Endodermal cell (in vitro differentiated cells): ENCODE measurements at regions not wholly inside any gene's neighbourhood (a gene's known extent, or its start where the extent isn't known, plus 50 kb on each side); places are given as distances from the start of the nearest gene placed in this dataset.

ENCODE experiments used
- DNase-seq: peaks from one replicate; pipeline ENCODE4 v3.0.0-alpha.2; 2017
- H3K27ac ChIP-seq: 2 replicates; pipeline ENCODE4 v1.5.1; 2013; ENCODE audit warnings: mild to moderate bottlenecking, low read depth, low read length, moderate library complexity
- H3K27me3 ChIP-seq: 2 replicates; pipeline ENCODE4 v1.6.1; 2013; ENCODE audit warnings: mild to moderate bottlenecking, low read length, moderate library complexity; ENCODE audit not compliant: insufficient read depth, control insufficient read depth, poor library complexity, severe bottlenecking
- H3K36me3 ChIP-seq: 2 replicates; pipeline ENCODE4 v1.7.0; 2013; ENCODE audit warnings: mild to moderate bottlenecking, low read length, moderate library complexity; ENCODE audit not compliant: control insufficient read depth, insufficient read depth
- H3K4me1 ChIP-seq: one replicate; pipeline ENCODE4 v1.7.0; 2013; ENCODE audit warnings: low read length; ENCODE audit not compliant: control insufficient read depth, insufficient read depth
- H3K4me3 ChIP-seq: 2 replicates; pipeline ENCODE4 v1.5.1; 2013; ENCODE audit warnings: mild to moderate bottlenecking, low read length, moderate library complexity
- H3K9ac ChIP-seq: 2 replicates; pipeline ENCODE4 v1.6.1; 2013; ENCODE audit warnings: mild to moderate bottlenecking, low read length, moderate library complexity; ENCODE audit not compliant: poor library complexity, severe bottlenecking; ENCODE audit errors: extremely low read depth
- H3K9me3 ChIP-seq: 2 replicates; pipeline ENCODE4 v1.6.1; 2013; ENCODE audit warnings: mild to moderate bottlenecking, low read length, moderate library complexity; ENCODE audit not compliant: control insufficient read depth
- H3K27ac Mint-ChIP-seq: 2 replicates; pipeline ENCODE4 v1.8.0; 2020; ENCODE audit warnings: mixed read lengths
- H3K27me3 Mint-ChIP-seq: 2 replicates; pipeline ENCODE4 v1.8.0; 2021; ENCODE audit warnings: mild to moderate bottlenecking, mixed read lengths; ENCODE audit not compliant: insufficient read depth
- H3K36me3 Mint-ChIP-seq: 2 replicates; pipeline ENCODE4 v1.8.0; 2020; ENCODE audit warnings: low read depth, mixed read lengths
- H3K4me1 Mint-ChIP-seq: 2 replicates; pipeline ENCODE4 v1.8.0; 2020; ENCODE audit warnings: mixed read lengths
- H3K4me3 Mint-ChIP-seq: 2 replicates; pipeline ENCODE4 v1.8.0; 2020; ENCODE audit warnings: mild to moderate bottlenecking, moderate library complexity, mixed read lengths
- H3K9me3 Mint-ChIP-seq: 2 replicates; pipeline ENCODE4 v1.8.0; 2020; ENCODE audit warnings: mild to moderate bottlenecking, mixed read lengths
- CTCF ChIP-seq: fragments of 200-600 bp; sonication (generic); conservative IDR thresholded peaks from 2 replicates; pipeline ENCODE4 v1.5.0; 2021; ENCODE audit warnings: antibody characterized with exemption, mild to moderate bottlenecking
- WGBS, 2 experiments: methylation state at CpG; one replicate each; pipeline versions ENCODE4 v1.1.5 to v1.1.7; 2013; ENCODE audit warnings: missing lambda C conversion rate in 2 of 2, mixed read lengths in 1 of 2; ENCODE audit not compliant: insufficient coverage in 1 of 2, insufficient read length in 1 of 2; 5-methylcytosine and 5-hydroxymethylcytosine counted together

GRCh38 chr2:62296034-62296831 is 100.3 kb downstream of the B3GNT2 start:
- no peak overlapping the region for H3K4me3 ChIP-seq
- no peak for TF ChIP-seq CTCF
- 92 to 99% methylated on average over 11 to 17 of the region's 19 CpGs for WGBS, 2 experiments
- H3K4me1 ChIP-seq: peaks cover 9% of the 10 kb centered on the region
- Mint-ChIP-seq H3K9me3 (no peaks in the 10 kb centered on the region), H3K4me1 (peaks cover 28% of the 10 kb centered on the region), H3K27ac (peak overlapping the region; percentile 21), H3K27me3 (no peaks in the 10 kb centered on the region), H3K4me3 (no peak overlapping the region), H3K36me3 (no peaks in the 10 kb centered on the region)
- H3K27me3 ChIP-seq: no peaks in the 10 kb centered on the region
- no peak overlapping the region for H3K27ac ChIP-seq
- no peaks in the 10 kb centered on the region for H3K36me3 ChIP-seq
- no peak overlapping the region for H3K9ac ChIP-seq
- DNase-seq: no peak
- H3K9me3 ChIP-seq: no peaks in the 10 kb centered on the region

GRCh38 chr2:62293490-62294271 is 97.8 kb downstream of the B3GNT2 start:
- peak; percentile 95 for DNase-seq
- H3K27ac Mint-ChIP-seq: peak overlapping the region; percentile 93
- H3K4me3 ChIP-seq: no peak overlapping the region

GRCh38 chr2:62293151-62293489 is 97.2 kb downstream of the B3GNT2 start:
- TF ChIP-seq CTCF: no peak
- Mint-ChIP-seq H3K4me1 (peaks cover 28% of the 10 kb centered on the region), H3K36me3 (no peaks in the 10 kb centered on the region), H3K27me3 (no peaks in the 10 kb centered on the region), H3K27ac (peak overlapping the region; percentile 44), H3K4me3 (no peak overlapping the region), H3K9me3 (no peaks in the 10 kb centered on the region)
- DNase-seq: no peak
- Histone ChIP-seq H3K9ac (no peak overlapping the region), H3K4me3 (no peak overlapping the region), H3K9me3 (no peaks in the 10 kb centered on the region), H3K36me3 (no peaks in the 10 kb centered on the region), H3K27me3 (no peaks in the 10 kb centered on the region), H3K27ac (no peak overlapping the region), H3K4me1 (peaks cover 9% of the 10 kb centered on the region)
- 93 to 100% methylated on average over 4 to 6 of the region's 6 CpGs for WGBS, 2 experiments

More at GRCh38 chr2:62293490-62294271, 97.8 kb downstream of the B3GNT2 start:
- no peak overlapping the region for H3K4me3 Mint-ChIP-seq
- no peak overlapping the region for H3K9ac ChIP-seq
- peaks cover 28% of the 10 kb centered on the region for H3K4me1 Mint-ChIP-seq
- no peaks in the 10 kb centered on the region for H3K27me3 Mint-ChIP-seq
- no peak for TF ChIP-seq CTCF
- no peaks in the 10 kb centered on the region for H3K36me3 Mint-ChIP-seq
- H3K9me3 ChIP-seq: no peaks in the 10 kb centered on the region
- 65 to 74% methylated on average over 12 to 18 of the region's 18 CpGs for WGBS, 2 experiments
- H3K9me3 Mint-ChIP-seq: no peaks in the 10 kb centered on the region
- H3K4me1 ChIP-seq: peaks cover 9% of the 10 kb centered on the region
- peak overlapping the region; percentile 55 for H3K27ac ChIP-seq
- no peaks in the 10 kb centered on the region for H3K27me3 ChIP-seq
- H3K36me3 ChIP-seq: no peaks in the 10 kb centered on the region
